ENCODE measurements at regions not wholly inside any gene's neighbourhood (a gene's known extent, or its start where the extent isn't known, plus 50 kb on each side); places are given as distances from the start of the nearest gene placed in this dataset.

DNA sequence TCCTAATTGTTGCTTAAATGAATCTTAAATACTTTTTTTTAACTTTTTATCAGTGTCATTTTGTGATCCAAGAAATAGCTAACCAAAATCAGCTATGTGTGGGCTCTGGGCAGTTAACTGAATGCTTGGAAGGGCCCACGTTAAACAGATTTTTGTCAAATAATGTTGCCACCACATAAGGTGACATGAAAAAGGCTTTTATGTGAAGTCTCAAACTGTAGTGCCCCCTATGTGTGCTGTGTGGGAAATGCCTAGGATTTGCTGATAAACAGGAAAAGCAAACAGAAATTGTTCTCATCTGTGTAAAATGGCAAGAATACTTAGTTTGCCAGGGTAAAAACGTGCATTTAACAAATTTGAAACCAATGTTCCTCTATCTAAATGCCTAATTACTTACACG is 242.2 kb downstream of the ZNF516 start:
- peak; percentile 62 to 82 for DNase-seq

DNA sequence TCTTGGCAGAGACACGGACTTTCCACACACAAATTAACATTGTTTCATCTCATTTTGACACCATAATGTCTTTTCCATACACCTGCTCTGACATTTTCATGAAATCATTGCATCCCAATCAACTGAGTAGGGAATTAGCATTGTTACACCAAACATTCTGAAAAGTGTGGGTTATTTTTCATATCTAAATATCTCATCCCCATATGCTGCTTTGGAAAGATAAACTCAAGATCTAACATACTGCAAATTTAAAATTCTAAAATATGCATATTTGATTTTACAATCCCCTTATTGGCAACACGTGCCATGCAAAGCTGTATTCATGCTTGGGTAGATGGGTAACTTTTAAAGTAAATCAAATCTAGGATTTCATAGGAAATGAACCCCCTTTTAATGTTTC is 242.9 kb downstream of the ZNF516 start:
- DNase-seq: no peak

DNA sequence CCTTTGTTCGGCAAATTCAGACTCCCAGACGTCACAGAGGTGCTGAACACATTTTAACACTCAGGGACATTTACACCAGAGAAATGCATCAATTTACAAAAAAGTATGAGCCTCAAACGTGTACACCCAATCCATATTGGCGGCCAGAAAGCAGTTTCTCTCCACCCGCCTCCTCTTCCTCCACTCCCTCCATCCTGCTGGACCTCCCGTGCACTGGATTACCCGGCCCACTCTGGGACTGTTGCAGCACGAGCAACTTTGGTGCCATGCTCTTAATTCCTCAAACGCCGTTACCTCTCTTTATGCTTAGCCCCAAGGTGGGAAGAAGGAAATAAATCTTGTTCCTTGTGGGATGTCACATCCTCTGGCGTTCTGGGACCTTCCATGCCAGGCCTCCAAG is 243.4 kb downstream of the ZNF516 start:
- no peak for DNase-seq

DNA sequence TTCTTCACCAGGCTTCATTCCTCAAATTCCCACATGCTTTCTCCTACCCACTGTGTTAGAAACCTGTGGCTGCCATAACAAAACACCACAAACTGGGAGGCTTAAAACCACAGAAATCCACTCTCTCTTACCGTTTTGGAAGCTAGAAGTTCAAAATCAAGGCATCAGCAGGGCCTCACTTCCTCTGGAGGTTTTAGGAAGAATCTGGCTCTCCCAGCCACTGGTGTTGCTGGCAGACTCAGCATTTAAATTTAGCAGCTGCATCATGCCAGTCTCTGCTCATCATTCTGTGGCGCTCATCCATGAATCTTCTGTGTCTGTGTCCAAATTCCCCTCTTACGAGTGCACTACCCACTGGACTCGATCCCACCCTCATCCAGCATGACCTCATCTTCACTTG is 248.5 kb downstream of the ZNF516 start:
- DNase-seq: no peak

DNA sequence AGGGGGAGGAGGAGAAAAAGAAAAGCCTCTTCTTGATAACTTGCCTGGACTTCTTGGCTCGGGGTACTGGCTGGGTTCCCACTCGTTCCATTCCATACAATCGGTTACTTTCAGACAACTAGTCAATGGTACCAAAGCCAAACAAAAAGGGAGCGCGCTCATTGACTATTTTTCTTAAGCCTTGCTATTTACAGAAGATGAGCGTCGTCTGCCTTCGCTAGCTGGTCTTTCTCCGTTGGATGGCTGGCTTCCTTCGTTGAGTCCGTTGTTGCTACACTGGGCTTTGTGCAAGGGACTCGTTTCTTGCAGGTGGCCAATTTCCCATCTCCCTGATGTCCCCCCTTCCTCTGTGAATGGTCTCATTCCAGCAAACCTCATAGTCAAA is 260.4 kb downstream of the ZNF516 start:
- no peak for DNase-seq

DNA sequence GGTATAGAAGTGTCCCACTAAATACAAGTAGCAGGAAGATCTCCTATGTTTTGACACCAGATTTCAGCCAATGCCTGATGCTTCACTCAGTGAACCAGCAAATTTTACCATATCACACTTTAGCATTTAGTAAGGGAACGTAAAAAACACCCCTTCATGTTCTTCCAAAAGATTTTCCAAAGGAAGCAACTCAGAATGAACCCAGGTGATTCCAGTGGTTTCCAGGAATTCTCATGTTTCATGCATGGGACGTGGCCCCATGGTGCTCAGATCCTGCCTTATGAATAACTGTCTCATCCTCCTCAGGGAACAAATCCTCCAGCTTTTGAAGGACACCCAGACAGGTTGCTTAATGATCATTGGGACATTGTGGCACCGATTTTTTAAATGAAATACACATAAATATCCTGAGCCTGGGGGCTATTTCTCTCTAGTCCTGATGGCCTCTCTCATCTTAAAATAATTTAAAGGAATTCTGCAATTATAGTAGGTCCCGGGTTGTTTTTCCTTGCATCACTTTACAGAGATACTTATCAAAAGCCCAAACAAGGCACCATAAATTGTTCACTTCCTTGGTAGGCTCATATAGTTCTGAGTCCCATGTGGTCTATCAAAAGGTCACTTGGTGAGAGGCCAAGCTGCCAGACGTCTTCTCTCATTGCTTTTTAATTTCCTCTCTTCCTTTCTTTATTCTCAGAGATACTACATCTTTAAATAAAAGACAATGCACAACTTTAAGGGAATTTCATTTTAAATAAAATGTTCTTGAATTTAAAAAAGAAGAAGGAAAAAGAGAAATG is 261.0 kb downstream of the ZNF516 start:
- no peak for DNase-seq

DNA sequence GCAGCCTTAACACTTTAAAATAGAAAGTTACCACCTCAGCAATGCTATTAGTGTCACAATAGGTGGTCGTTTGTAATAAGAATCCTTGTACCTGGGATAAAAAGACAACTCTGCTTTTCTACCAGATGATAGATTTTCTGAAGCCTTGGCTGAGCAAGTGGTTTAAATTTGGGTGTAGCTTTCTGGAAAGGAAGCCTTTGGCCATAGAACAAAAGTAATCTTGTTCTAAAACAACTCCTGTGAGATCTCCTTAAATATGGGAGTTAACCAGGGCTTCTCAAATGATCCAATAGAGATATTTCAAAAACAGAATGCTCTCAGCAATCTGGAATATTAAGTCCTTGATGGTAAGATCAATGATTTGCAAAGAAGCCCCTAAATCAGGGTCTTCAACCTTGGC is 261.6 kb downstream of the ZNF516 start:
- DNase-seq: no peak

DNA sequence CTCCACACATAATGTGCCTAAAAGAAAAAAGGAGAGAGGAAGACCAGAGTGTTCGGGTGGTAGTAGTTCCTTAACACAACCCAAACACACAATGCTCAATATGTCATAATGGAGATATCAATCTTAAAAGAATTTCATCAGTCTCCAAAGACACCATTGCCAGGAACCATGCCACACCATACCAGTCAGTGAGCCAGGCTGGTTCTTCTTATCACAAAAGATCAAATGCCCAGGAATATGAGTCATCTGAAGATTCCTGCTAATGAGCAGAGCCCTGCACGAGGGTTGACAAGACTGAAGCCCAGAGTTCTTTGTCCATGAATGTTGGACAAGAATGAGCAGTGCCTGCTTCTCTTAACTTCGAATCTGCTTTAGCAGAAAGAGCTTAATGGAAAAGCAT is 262.3 kb downstream of the ZNF516 start:
- no peak for DNase-seq

DNA sequence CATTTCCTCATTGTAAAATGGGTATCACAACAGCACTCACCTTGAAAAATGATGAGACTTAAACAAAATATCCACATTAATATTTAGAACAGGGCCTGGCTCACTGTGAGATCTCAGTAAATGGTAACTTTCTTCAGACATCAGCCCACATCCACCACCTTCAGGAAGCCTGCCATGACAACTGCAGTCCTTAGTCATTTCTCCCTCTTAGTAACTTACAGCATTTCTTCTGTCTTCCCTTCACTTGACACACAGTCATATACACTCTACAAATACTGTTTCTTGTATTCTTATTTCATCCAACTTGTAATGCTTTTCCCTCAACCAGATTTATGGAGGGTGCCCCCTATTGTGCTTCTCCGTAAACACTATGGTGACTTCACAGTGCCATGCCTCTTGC is 263.0 kb downstream of the ZNF516 start:
- no peak for DNase-seq

DNA sequence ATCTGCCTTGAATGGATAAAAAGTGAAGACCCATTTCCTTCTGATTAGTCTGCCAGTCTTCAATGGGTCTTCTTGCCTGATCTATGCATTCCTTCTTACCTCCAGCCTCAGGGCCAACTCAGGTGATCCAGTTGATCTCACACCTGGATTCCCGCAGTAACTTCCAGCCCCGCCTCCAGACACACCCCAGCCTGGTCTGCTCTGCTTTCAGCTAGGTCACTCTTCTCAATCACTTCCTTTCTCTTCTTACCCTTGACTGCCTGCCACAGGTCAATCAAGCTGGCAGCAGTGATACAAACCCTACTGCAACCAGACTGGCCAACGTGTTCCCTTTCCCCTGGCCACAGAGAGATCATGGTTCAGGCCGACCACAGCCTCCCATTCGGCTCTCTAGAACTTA is 263.6 kb downstream of the ZNF516 start:
- DNase-seq: no peak

DNA sequence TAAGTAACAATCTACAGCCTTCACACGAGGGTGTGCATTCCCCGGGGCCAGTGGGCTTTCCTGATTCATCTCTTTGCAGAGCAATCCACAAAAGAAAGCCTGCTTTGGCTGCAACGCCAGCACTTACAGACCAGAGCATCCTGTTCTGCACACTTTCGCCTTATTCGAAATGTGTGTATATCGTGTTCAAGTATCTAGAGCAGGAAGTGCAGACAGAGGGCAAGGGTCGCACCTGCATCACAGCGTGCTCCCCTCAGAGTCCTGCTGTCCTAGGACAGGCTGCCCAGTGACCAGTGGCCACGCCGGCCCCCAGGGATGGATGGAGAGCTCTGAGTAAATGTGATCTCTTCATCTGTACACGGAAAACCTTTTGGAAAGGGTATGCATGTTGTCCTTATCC is 264.3 kb downstream of the ZNF516 start:
- no peak for DNase-seq

DNA sequence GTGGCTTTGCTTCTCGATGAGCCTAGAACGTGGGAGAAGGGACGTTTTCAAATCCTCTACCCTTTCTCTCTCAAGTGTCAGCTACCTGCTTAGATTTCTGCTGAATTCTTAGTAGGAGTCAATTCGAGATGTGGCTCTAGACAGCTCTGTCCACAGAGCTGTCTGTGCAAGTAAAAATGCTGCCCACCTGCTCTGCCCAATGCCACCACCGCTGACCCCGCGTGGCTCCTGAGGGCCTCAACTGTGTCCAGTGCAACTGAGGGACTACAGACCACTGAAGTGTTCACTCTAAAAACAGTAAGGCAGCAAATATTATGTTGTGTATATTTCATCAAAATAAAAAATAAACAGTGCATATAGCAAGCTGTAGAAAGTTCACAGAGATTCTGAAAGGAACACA is 266.3 kb downstream of the ZNF516 start:
- DNase-seq: no peak

DNA sequence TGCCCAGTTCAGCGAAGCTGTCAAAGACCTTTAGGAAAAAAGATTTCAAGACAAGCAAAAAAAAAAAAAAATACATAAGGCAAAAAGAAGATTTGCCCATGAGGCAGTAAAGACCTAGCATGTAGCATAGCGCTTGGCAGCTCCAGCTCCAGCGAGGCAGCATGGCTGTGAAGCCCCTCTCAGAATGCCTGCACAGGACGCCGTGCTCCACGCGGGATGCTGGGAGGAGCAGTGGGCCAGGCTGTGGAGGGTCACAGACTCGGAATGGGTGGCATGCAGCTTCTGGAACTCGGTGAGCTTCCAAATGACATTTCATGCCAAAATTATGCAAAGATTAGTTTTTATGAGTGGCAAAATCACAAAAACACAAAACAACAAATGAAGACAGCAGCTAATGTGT is 267.3 kb downstream of the ZNF516 start:
- no peak for DNase-seq

DNA sequence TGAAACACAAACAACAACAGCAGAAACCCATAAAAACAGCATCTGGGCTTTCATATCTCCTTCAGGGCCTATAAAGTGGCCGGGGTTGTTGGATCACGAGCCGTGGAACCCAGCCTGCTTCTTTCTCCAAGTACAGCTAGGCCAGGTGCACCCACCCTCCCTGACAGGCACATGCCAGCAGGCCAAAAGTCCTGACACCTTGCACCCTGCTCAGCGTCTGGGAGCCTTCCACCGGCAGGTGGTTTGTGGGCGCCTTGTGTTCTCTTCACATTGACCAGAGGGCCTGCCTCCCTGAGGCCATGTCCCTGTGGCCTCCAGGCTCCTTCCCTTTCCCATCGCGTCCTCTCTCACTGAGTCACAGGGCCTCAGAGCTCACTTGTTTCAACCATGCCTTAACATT is 271.6 kb downstream of the ZNF516 start:
- no peak for DNase-seq

DNA sequence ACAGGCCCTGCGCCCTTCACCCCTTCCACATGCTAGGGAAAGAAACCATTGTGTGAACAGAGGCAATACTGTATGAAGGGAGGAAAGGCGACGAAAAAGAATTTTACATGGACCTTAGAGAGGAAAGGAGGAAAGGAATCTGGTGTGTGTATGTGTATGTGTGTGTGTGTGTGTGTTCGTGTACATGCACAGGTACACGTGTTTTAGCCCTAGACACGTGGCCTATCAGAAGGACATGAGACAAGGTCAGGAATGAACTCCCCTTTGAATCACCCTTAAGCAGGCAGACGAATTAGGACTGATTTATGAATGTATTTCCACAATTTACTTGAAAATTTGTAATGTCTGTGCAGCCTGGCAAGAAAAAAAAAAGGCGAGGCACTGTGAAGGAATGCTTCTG is 276.0 kb downstream of the ZNF516 start:
- no peak for DNase-seq

DNA sequence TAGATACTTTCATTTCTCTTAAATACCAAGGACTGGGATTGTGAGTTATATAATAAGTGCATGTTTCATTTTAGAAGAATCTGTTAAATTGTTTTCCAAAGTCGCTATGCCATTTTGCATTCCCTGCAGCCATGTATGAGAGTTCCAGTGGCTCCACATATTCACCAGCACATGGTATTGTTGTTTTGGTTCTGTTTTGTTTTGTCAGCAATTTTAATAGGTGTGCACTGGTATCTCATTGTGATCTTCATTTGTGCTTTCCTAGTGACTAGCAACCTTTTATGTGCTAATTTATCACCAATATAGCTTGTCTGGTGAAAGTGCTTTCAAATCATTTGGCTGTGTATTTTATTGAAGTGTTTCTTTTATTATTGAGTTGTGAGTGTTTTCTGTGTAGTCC is 278.9 kb downstream of the ZNF516 start:
- DNase-seq: peak in 1 of 2 experiments; percentile 13

DNA sequence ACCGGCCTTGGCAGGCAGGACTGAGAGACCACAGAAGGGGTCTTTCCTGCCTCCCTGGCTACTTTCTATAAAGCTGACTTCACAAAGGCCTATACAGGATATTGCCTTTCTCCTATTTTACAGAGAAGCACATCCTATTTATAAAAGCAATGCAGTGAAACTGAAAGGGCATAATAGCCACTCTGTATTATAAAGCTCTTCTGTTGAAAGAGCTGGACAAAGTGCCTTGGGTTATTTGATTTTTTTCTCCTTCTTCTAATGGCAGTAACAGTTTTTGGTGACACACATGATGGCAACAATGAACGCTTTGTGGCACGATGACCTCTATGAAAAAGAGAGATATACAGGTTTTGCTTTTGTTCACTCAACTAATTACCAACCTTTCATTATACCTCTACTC is 281.1 kb downstream of the ZNF516 start:
- DNase-seq: peak in 1 of 2 experiments; percentile 74

DNA sequence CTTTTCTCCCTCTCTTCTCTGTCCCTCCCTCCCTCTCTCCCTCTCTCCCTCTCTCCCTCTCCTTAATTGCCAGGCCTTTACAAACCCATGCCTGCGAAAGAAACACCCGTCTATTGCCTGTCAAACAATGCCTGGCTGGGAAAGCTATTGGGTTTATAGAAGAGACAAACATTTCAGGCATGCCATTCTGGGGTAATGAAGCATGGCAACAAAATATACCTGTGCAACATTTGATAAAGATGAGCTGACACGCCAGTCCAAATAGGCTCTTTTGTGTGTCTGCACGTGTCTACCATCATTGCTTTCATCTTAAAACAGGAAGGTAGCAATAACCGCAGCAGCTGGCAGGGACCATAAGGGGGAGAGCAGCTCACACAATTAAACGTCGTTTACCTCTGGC is 282.1 kb downstream of the ZNF516 start:
- peak; percentile 93 to 100 for DNase-seq

DNA sequence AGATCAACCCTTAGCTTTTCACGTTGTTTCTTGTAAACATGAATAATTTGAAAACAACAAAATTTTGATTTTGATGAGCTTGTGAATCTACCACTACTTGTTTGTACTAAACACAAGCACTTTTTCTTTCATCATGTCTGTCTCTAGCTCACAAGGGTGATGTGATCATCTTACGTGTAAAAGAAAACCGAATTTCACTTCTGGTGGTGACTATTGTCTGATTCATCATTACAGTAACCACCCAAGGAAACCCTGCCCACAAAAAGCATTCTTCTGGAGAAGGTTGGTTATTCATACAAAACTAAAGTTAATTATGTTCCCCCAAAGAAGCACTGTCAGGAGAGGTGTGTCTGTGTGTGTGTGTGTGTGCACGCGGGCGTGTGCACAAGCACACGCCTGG is 285.4 kb downstream of the ZNF516 start:
- peak in 1 of 2 experiments; percentile 36 for DNase-seq

DNA sequence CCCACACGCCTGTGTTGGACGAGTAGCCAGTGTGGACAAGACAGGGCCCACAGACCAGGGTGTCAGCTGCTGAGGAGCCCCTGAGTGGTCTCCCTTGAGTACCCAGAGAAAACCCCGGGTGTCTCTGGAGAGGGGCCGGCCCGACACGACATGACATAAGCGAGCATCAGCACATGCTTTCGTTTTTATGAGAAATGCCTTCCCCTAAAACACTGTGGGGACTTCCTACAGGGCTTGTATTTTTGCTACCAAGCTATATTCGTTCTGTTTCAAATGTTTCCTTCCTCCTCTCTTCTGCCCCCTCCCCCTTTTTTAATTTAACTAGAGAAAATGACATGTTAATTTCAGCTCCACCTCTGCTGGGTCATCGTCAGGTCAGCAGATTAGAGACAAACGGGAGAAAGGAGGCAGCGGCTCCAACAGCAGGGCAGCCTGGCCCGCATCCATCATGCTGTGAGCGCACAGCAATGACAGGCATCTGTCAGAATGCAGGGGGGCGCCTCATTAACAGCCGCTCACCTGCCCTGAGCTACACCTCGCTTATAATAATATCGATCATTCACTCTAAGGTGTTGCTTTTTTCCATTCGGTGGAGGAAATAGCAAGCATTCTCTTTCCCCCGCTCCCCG is 286.2 kb downstream of the ZNF516 start:
- peak; percentile 87 to 96 for DNase-seq

DNA sequence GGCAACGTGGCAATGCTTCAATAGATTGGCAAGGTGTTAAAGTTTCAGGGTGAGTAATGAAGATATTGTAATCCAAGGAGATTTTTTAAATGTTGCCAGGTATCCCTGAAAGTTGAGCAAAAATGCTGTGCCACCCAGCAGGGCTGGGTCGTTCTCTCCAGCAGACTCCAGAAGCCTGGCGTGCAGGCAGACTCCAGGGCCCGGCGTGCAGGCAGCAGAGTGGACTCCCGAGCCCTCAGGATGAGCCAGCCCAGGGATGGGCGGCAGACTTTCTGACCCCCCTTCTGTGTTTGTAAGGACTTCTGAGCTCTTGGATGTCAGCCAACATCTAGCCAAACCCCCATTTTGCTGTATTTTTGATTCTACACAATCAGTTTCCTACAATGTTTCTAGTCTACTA is 289.1 kb downstream of the ZNF516 start:
- DNase-seq: peak; percentile 84 to 97

DNA sequence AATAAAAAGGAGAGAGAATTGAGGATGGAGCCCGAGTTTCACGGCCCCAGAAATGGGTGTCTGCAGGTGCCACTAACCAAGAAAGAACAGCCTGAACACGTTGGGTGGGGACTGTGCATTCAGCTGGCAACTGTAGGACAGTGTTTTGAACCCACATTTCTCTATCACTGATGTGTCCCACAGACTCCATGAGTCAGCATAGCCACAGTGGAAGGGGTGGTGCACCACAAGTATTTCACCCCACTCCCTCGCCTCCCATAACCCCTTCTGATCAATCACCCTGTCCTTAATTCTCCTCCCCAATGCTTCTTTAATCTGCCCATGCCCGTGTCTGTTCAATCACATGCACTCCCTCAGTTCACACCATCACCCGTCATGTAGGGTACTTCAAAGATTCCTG is 291.5 kb downstream of the ZNF516 start:
- DNase-seq: no peak

DNA sequence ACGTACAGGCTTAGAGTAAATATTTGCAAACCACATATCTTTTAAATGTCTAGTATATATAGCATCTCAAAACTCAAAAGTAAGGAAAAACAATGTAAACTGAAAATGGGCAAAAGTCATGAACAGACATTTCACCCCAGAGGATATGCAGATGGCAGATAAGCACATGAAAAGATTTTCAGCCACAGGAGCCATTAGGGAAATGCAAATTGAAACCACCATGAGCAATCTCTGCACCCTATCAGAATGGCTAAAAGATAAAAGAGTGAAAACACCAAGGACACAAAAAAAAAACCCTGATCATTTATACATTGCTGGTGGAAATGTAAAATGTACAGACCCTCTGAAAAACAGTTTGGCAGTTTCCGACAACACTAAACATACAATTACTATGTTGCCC is 292.7 kb downstream of the ZNF516 start:
- no peak for DNase-seq

DNA sequence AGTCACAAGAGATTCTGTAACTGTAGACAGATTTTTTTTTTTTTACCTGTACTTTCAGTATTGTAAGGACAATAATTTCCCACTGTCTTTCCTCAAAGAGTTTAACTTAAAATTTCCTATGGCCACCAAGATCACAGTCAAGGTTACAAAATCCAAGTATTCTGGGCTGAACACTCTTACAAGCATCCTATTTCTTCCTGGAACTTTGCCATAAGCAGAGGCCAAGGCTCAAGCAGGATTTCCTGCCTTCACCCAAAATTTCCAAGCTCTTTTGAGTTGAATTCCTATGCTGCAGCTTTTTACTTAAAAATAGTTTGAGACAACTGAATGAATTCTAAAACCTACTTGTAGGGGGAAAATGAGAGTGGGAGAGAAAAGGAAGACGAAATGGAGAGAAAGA is 299.4 kb downstream of the ZNF516 start:
- no peak for DNase-seq

DNA sequence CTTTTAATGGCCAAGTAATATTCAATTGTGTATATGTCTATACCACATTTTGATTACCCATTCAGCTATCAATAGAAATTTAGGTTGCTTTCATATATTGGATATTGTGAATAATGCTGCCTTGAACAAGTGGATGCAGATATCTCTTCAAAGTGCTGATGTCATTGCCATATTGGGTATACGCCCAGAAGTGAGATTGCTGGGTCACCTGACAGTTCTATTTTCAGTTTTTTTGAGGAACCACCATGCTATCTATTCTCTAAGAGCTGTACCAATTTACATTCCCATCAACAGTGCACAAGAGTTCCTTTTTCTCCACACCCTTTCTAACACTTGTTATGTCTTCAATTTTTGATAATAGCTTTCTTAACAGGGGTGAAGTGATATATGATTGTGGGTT is 306.9 kb downstream of the ZNF516 start:
- DNase-seq: no peak
